ENCODE measurements at regions not wholly inside any gene's neighbourhood (a gene's known extent, or its start where the extent isn't known, plus 50 kb on each side); places are given as distances from the start of the nearest gene placed in this dataset.
"Not testable (repeated sequence)": the region's sequence is repeated elsewhere in the genome, so short reads cannot be mapped to it uniquely, and the experiment has no call there.

- DNase-seq = no peak
Measured at GRCh38 chr3:132987396-132987795, 50.8 kb upstream of the TMEM108 start.

DNA sequence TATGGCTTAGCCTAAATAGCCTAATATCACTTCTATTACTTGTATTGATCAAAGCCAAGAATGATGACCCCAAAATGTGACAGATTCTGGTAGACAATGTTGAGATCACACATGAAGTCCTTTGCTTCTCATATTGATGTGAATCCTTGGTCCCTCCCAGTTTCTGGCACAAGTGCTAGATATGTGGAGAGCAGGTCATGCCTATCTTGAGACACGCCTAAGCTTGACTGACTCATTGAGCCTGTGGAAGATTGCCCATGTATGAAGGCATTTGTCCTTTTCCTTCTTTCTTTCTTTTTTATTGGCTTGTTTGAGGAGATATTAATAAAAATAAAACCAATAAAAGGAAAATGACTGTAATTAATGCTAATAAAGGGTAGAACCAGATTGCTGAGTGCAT lies 54.0 kb upstream of the TMEM108 start:
- DNase-seq = no peak

DNA sequence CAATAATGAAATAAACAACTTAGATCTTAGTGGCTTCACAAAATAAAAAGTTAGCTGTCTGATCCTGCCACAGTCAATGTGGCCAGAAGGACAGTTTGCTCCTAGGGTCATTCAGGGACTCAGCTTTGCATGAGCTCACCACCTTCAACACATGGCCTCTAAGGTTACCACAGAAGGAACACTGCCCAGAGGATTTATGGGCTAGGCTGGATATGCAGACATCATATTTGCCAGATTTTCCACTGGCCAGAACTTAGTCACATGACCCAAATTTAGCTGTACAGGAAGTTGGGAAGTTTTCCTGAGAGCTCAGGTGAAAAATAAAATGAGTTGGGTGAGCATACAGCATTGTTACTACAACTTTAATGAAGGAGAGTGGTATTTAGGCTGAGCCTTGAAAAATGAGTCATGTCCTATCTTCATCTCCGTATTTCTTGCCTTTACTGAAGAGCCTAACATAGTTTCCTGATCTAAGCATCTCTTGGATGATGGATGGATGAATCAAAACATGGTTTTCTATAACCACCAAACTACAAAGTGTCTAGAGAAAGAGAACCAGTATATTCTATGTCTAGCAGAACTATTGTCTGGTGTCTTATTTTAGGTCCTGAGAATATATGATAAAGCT lies 54.9 kb upstream of the TMEM108 start:
- DNase-seq = no peak

DNA sequence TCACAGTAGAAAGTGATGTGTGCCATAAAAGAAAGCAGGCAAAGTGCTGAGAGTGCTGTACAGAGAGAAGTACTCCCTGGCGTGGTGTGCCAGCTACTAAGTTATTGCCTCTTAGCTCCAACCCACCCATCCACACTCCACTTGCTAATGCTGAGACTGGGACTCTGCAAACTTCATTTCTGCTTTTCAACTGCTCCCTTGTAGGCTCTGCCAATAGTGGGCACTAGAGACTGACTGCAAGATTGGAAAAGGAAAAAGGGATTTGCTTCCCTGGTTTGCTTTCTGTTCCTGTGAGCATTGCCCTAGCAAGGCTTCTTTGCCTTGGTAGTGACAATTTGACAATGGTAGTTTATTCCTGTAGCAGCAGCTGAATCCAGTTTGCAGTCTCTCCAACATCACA lies 56.5 kb upstream of the TMEM108 start:
- no peak for DNase-seq

GRCh38 chr3:132980102-132980501 lies 58.1 kb upstream of the TMEM108 start:
- no peak for DNase-seq

DNA sequence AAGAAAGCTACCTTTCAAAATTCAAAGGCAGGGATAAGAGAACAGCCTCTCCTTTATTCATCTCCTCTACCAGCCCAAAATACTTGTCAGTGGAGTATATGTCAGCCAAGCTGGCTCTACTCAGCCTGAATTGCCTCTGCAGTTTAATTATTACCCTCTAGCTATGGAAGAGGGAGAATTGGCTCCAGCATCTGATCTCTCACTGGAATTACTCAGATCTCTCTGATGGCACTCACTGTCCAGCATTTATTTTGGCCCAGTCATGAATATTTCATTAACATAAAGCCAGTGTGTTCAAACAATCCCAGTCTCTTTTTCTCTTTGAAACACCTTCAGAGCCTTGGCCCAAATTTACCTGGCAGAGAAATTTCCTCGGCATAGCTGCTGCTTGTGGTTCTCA lies 58.6 kb upstream of the TMEM108 start:
- DNase-seq = no peak

- DNase-seq = not testable (repeated sequence)
Measured at GRCh38 chr3:132978946-132979345, 59.2 kb upstream of the TMEM108 start.

GRCh38 chr3:132978464-132978863 lies 59.7 kb upstream of the TMEM108 start:
- no peak for DNase-seq

GRCh38 chr3:132974097-132974496 lies 64.1 kb upstream of the TMEM108 start:
- DNase-seq = no peak

DNA sequence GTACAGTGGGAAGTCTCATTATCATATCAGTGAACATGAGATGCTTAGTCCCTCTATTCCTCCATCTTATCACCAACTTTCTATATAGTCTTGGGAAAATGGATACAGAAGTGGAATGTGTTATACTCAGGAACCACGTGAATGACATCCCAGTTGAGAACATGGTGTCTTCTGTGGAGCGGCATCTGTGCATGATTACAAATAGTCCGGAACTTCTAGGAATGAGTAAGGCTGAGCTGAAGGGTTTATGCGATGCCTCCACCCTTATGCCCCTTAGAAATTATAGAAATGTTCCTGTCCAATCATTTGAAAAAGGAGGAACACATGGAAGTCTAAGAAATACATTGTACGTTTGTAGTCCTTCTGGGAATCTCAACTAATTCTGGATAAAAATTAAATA lies 64.8 kb upstream of the TMEM108 start:
- DNase-seq = no peak

GRCh38 chr3:132972333-132972732 lies 65.9 kb upstream of the TMEM108 start:
- DNase-seq = no peak

DNA sequence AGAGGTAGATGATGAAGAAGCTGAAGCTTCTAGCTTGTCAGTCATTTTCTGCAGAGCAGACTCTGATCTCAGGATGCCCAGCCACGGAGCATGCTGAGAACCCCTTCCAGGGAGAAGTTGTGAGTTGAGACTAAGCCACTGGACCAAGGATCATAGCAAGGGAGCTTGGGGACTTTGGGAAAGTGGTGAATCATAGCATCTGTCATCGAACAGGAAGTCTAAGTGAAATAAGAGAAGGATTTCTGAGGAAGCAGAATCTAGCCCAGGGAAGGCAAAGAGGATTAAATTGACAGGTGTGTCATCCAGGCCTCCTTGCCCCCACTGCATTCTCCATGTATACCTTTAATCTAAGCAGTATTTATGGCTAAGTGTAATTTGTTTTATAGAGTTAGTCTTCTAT lies 71.8 kb upstream of the TMEM108 start:
- DNase-seq = no peak

DNA sequence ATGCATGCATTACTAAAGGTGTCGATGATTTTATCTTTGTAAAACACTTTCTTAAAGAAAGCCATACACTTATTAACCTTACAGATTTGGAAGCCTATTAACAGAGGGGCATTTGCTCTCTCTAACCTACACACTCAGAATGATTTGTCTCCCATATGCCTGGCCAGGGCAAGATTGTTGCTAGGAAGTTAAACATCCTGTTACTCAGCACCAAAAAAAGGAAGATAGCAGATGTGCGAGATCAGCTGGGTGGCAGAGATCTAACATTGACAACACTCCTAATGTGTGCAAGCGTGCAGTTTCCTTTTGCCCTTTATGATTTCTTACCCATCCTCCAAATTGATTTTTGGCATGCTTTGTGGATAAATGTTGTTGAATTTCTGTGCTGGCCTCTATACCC lies 73.9 kb upstream of the TMEM108 start:
- DNase-seq = no peak

DNA sequence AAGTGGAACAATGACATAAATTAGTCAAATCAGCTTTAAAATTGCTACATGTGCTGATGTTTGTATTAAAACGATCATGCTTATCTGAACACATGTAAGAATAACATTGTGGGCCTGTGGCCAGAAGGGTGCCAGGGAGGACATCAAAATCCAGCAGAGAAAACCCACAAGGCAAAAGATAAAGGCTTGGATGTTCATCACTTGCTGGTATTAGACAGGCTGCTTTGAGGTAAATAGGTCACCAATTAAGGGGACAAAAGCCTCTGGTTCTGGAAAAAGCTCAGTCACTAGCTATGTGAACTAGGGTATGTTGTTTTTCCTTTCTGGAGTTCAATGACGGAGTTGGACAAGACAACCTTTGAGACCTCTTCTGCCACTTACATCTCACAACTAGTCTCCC lies 74.4 kb upstream of the TMEM108 start:
- no peak for DNase-seq

GRCh38 chr3:132961991-132962390 lies 76.2 kb upstream of the TMEM108 start:
- no peak for DNase-seq

DNA sequence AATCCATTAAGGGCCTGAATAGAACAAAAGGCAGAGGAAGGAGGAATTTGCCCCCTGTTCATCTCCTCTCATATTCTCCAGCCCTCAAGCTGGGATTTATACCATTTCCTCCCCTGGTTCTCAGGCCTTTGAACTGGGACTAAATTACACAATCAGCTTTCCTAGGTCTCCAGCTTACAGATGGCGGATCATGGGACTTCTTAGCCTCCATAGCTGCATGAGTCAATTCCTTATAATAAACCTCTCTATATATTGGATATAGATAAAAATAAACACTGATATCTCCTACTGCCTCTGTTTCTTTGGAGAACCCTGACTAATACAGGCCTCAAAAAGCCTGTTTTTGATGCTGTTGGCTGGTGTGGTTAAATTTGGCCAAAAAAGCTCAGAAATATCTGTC lies 84.5 kb upstream of the TMEM108 start:
- no peak for DNase-seq

DNA sequence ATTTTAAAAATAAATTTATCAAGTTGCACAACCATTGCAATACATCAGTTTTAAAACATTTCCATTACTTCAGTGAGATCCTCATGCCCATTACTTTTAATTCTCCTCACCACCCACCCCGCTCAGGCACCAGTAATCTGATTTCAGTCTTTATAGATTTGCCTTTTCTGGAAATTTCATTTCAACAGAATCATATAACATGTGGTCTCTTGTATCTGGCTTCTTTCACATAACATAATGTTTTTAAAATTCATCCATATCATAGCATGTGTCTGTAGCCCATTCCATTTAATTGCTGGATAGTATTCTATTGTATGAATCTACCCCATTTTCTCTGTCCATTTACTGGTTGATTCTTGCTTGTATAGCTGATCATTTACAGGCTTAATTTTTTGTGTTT lies 110.3 kb upstream of the TMEM108 start:
- DNase-seq = no peak

DNA sequence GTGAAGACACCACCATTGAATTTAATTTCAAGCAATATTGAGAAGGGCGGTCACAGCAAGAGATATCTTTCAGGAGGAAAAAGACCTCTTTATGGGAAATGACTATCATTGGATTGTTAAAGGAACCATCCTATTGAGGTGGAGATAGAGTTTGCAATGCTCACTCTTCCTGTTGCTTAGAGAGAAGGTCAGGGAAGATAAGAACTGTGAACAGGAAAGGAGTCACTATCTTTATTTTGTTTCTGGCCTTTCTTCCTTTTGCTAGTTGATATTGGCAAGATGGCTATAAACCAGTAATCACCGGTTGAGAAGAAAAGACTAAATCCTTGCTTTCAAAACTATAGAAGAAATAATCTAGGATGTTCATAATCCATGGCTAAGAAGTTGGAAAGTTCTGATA lies 112.1 kb upstream of the TMEM108 start:
- DNase-seq = no peak

DNA sequence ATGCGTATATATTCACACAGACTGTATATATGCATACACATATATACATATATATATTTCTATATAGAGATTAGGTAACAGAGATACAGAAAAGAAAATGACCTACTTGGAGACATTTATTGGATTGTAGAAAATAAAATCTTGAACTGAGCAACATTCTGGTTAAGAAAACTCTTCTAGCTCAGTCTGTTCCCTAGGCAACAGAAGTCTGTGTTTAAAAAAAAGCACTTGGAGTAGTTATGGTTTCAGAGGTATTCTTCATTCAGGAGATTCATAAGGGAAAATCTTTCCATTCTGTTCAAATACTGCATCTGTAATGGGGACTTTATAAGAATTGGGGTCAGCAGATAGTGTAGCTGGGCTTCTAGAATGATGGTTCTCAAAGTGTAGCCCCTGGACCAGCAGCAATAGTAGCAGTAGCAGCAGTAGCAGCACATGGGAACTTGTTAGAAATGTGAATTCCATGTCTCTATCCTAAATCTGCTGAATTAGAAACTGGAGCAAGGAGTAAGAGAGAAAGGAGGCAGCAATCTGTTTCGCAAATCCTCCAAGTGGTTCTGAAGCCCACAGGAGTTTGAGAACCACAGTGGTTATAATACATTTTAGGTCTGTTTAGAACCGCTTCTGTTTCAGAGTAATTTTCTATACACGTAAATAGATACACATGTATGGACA lies 112.8 kb upstream of the TMEM108 start:
- no peak for DNase-seq

DNA sequence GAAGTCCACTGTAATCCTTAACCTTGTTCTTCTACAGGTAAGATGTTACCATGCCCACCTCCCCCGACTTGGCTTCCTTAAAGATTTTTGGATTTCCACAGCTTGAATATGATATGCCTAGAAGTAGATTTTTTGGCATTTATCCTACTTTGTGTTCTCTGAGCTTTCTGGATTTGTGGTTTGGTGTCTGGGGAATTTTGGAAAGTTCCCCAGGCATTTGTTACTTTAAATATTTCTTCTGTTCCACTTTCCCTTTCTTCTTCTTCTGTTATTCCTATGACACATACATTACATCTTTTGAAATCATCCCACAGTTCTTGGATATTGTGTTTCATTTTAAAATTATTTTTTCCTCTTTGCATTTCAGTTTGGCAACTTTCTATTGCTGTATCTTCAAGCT lies 122.1 kb upstream of the TMEM108 start:
- no peak for DNase-seq

- DNase-seq = no peak
Measured at GRCh38 chr3:132912416-132912753, 125.8 kb upstream of the TMEM108 start.

DNA sequence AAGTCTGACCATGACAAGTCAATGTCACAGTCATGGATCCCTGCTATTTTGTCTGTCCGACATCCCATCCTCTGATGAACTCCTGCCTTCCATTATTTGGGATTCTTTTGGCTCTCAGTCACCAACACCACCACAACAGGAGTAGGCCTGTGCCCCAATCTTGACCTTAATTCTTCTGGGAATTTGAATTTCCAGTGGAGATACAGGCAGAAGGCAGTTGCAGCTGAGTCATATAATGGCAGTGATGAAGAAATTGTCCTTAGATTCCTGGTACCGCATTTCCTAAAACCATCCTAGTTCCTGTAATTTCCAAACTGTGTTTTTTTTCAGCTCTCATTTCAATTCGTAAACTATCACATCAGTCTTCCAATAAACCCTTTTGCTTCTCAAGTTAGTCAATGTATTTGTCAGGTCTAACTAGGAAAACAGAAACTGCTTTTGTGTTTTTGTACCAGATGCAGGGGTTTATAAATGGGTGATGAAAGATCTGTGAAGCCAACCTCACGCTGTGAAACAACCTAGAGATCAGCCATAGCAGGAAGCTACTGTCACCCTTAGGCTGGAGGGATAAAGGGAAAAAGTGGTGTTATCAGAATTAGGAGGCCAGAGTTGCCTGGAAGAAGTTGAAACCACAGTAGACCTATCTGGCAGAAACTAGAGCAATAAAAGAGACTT lies 126.3 kb upstream of the TMEM108 start:
- no peak for DNase-seq

- no peak for DNase-seq
Measured at GRCh38 chr3:132907293-132907692, 130.9 kb upstream of the TMEM108 start.

GRCh38 chr3:132900481-132900880 lies 137.7 kb upstream of the TMEM108 start:
- DNase-seq = no peak

DNA sequence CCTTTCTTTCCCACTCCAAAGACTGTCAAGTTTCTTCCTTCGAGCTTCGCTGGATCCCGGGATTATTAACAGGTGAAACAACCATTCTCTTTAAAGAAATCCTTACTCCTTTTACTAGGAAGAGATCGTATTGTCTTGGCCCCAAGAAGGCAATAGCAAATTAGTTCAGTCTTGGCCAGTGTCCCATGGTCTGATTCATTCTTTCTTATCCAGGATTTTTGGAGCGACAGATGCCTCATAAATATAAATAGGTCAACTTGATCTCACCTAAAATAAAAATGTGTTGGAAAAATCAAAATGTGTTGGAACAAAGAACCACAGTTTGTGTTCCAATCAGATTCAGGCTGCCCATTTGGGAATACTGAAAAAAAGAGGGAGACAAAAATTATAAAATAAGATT lies 140.1 kb upstream of the TMEM108 start:
- DNase-seq = no peak

Measured in NCI-H510A treated with DMSO at 0.1 percent for 48 hours (cell line).